HG02884 (cell line): ENCODE measurements at regions not wholly inside any gene's neighbourhood (a gene's known extent, or its start where the extent isn't known, plus 50 kb on each side); places are given as distances from the start of the nearest gene placed in this dataset.

Experiments used
- ATAC-seq: cut with Tn5 transposase; IDR thresholded peaks from one replicate; pipeline ENCODE4 v1.9.1; 2021; ENCODE audit warnings: mild to moderate bottlenecking, moderate library complexity; ENCODE audit not compliant: unreplicated experiment

GRCh38 chr10:31261511-31262311, 57.3 kb upstream of the ZEB1 start:
- ATAC-seq = no peak

- ATAC-seq = no peak
Measured at GRCh38 chr10:31262672-31263071, 56.3 kb upstream of the ZEB1 start.

- no peak for ATAC-seq
Measured at GRCh38 chr10:31263903-31264302, 55.1 kb upstream of the ZEB1 start.

GRCh38 chr10:31268444-31269303, 50.3 kb upstream of the ZEB1 start:
- no peak for ATAC-seq
